T-helper 2 cell treated with Interferon-gamma antibody and Interleukin-4, amounts not matched to agents 5 μg/mL and 100 μg/mL, for 36 hours (primary cell): ENCODE measurements at regions not wholly inside any gene's neighbourhood (a gene's known extent, or its start where the extent isn't known, plus 50 kb on each side); places are given as distances from the start of the nearest gene placed in this dataset.

Experiments used
- DNase-seq: peaks from one replicate; pipeline ENCODE4 v3.0.0; 2021; ENCODE audit warnings: low spot score
- H3K27ac Mint-ChIP-seq: one replicate; pipeline ENCODE4 v1.8.0; 2021; ENCODE audit warnings: mild to moderate bottlenecking, mixed read lengths
- H3K27me3 Mint-ChIP-seq: one replicate; pipeline ENCODE4 v1.8.0; 2021; ENCODE audit warnings: low read depth, mixed read lengths
- H3K36me3 Mint-ChIP-seq: one replicate; pipeline ENCODE4 v1.8.0; 2021; ENCODE audit warnings: low read depth, mixed read lengths
- H3K4me1 Mint-ChIP-seq: one replicate; pipeline ENCODE4 v1.8.0; 2021; ENCODE audit warnings: low read depth, mixed read lengths
- H3K4me3 Mint-ChIP-seq: one replicate; pipeline ENCODE4 v1.8.0; 2022; ENCODE audit warnings: mild to moderate bottlenecking, moderate library complexity, mixed read lengths
- H3K9me3 Mint-ChIP-seq: one replicate; pipeline ENCODE4 v1.8.0; 2021; ENCODE audit warnings: mixed read lengths

DNA sequence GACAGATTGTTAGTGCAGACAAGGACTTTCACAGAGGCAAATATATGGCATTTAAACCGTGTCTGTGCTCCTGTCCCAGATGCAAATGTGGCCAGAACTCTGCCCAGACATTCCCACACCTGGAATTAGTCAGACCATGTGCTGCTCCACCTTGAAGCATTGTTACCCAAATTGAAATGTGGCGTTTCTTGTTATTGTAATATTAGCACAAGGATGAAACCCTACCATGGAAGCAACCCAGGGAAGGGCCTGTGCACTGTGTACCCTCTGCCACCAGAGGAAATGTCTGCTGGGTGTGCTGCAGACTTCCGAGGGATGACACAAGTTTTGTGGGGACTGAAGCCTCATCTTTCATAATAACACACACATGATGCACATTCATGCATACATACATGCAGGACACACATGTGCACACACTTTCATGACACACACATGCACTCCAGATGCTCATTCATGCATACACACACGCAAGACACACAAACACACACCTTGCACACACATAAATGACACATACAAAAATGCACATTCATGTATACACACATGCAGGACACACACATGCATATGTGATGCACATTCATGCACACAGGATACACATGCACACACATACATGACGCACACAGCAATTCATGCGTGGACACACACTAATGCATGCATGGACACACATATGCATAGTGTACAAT lies 133.2 kb upstream of the SNTG2 start:
- H3K4me3 Mint-ChIP-seq: no peak overlapping the region
- no peak for DNase-seq
- no peaks in the 10 kb centered on the region for H3K27me3 Mint-ChIP-seq
- H3K4me1 Mint-ChIP-seq: no peaks in the 10 kb centered on the region
- H3K9me3 Mint-ChIP-seq: no peaks in the 10 kb centered on the region
- no peak overlapping the region for H3K27ac Mint-ChIP-seq
- no peaks in the 10 kb centered on the region for H3K36me3 Mint-ChIP-seq

DNA sequence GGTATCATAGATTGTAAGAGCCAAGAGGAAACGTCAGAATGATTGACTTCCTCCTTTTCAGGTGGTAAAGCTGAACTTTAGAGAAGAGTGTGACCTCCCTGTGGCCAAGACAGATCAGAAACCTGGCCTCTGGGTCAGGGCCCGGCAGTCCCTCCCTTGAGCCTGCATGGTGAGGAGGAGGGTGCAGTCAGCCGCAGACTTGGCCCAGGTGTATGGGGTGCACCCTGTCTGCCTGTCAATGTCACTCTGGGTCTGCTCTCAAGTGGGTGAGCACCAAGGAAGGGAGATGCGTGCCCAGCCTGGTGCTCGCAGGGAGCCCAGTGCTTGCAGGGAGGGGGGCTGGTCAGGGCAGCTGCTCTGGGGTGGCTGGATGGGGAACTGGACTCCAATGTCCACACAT lies 134.4 kb upstream of the SNTG2 start:
- H3K27ac Mint-ChIP-seq: no peak overlapping the region
- H3K27me3 Mint-ChIP-seq: no peaks in the 10 kb centered on the region
- no peak overlapping the region for H3K4me3 Mint-ChIP-seq
- no peaks in the 10 kb centered on the region for H3K9me3 Mint-ChIP-seq
- no peaks in the 10 kb centered on the region for H3K36me3 Mint-ChIP-seq
- no peaks in the 10 kb centered on the region for H3K4me1 Mint-ChIP-seq
- DNase-seq: no peak

DNA sequence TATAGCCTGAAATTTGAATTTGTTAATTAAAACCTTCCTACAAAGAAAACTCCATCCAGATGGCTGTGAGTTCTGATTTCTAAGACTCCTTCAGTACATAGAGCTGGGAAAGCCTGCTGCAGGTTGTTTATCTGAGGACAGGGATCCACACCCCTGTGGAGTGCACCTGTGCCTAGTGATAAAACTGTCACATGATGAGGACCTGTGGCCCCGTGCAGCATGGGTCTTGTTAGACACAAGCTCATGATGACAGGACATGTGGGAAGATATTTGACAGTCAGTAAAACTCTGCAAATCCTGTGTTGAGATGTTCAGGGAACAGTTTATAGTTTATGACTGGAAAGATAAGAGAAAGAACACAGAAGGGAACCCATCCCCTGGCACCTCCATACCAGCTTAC lies 133.2 kb upstream of the TMEM18 start:
- Mint-ChIP-seq H3K4me1 (no peaks in the 10 kb centered on the region), H3K27me3 (no peaks in the 10 kb centered on the region), H3K27ac (no peak overlapping the region), H3K9me3 (no peaks in the 10 kb centered on the region), H3K4me3 (no peak overlapping the region), H3K36me3 (no peaks in the 10 kb centered on the region)
- DNase-seq: no peak

DNA sequence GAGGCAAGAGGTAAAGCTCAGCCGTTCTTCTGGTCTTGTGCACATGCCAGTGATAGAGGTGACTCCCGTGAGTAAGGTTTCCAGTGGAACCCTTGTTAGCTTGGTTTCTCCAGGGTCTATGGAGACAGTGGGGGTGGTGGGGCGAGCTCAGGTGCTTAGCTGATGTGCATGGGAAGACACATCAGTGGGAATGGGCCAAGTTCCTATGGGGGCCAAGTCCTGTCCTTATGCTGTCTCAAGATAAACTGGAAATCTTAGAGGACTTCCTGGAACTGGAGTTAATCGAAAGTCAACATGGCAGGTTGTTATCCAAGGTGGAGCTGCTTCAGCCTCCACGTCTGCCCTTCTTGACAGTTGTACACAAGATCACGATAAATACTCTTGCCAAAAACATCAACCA lies 130.1 kb upstream of the TMEM18 start:
- no peak for DNase-seq
- no peaks in the 10 kb centered on the region for H3K27me3 Mint-ChIP-seq
- no peaks in the 10 kb centered on the region for H3K36me3 Mint-ChIP-seq
- H3K27ac Mint-ChIP-seq: no peak overlapping the region
- H3K4me3 Mint-ChIP-seq: no peak overlapping the region
- no peaks in the 10 kb centered on the region for H3K4me1 Mint-ChIP-seq
- H3K9me3 Mint-ChIP-seq: no peaks in the 10 kb centered on the region

DNA sequence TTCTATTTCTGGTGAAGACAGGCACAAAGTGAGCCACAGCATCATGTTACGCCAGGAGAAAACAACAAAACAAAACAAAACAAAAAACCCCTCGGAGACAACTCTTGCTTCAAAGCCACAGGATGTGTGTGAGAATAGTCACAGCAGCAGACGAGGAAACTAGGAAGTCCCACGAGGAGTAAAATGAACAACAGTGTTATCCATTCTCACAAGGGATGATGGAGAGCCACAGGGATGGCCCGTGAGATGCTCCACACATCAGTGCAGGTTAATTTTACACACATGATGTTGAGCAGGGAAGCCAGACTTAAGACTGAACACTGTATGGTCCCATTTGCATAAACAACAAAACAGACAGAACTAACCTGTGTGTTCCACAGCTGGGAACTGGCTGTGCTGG lies 128.5 kb upstream of the TMEM18 start:
- no peak for DNase-seq
- no peak overlapping the region for H3K27ac Mint-ChIP-seq
- no peaks in the 10 kb centered on the region for H3K4me1 Mint-ChIP-seq
- H3K36me3 Mint-ChIP-seq: no peaks in the 10 kb centered on the region
- no peaks in the 10 kb centered on the region for H3K9me3 Mint-ChIP-seq
- H3K4me3 Mint-ChIP-seq: no peak overlapping the region
- no peaks in the 10 kb centered on the region for H3K27me3 Mint-ChIP-seq

DNA sequence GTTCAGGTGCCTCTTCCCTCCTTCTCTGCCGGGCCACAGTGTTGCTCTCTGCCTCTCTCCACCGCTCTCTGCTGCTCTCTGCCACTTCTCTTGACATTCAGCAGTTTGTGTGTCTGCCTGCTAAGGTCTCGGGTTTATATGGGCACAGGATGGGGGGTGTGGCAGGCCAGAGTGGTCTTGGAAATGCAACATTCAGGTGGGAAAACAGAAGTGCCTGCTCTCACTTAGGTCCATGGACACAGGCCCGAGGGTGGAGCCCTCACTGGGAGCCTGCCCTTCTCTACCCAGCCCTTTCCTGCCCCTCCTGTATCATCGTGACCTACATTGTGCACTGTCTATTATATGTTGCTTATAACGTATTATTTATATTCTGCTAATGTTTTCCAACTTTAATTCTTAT lies 120.8 kb upstream of the TMEM18 start:
- H3K27me3 Mint-ChIP-seq: no peaks in the 10 kb centered on the region
- no peaks in the 10 kb centered on the region for H3K36me3 Mint-ChIP-seq
- no peak for DNase-seq
- H3K27ac Mint-ChIP-seq: no peak overlapping the region
- H3K9me3 Mint-ChIP-seq: no peaks in the 10 kb centered on the region
- H3K4me1 Mint-ChIP-seq: no peaks in the 10 kb centered on the region
- no peak overlapping the region for H3K4me3 Mint-ChIP-seq

DNA sequence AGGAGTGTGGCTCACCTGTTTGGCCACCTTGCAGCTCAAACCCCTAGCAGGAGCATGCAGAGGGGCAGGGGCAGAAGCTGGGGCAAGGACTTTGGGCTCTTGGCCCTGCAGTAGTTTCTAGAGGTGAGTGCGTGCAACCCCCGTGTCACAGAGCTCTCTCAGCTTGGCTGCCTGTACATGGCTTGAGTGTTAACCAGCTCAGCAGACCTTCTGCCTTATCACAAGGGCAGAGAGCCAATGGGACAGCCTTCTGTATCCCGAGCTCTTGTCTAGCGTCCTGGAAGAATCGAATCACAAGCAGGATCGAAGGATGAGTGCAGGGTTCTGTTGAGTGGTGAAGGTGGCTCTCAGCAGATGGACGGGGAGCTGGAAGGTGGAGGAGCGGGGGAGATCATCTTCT lies 120.3 kb upstream of the TMEM18 start:
- Mint-ChIP-seq H3K4me1 (no peaks in the 10 kb centered on the region), H3K4me3 (no peak overlapping the region), H3K9me3 (no peaks in the 10 kb centered on the region), H3K27ac (no peak overlapping the region), H3K27me3 (no peaks in the 10 kb centered on the region), H3K36me3 (no peaks in the 10 kb centered on the region)
- DNase-seq: no peak

DNA sequence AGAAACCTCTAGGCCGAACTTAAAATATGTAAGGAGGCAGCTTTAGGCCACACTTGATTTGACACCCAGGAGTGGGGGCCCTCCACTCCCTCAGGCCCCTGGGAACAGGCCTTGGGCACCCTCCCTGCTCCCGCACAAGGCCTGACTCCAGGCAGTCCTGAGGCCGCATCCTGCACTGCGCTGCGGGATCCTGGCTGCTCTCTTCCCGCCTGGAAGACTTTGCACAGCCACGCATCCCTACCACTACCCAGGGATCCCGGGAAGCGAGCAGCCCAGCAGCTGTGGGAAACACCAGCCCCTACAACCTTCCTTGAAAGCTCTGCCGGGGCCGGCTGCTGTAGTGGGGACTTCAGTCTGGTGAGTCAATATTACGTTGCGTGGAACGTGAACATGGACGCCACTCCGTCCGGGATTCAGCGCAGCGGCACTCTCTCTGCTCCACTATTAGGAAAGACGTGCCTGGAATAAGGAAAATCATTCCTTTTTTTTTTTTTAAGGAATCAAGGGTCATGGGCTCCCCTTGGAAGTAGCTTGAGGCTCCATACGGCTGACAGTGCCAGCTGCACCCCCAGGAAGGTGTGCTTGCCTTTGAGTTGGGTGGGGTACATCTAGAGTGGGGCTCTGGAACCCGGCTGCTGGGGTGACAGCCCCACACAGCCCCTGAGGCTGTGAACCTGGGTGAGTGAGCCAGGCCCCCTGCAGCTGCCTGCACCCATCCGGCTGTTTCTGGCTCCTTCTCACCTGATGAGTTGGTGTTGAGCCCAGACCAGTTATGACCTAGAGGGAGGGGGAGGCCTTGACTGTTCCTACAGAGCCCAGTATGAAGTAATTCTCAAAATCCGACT lies 119.2 kb upstream of the TMEM18 start:
- no peak for DNase-seq
- no peaks in the 10 kb centered on the region for H3K4me1 Mint-ChIP-seq
- H3K27me3 Mint-ChIP-seq: no peaks in the 10 kb centered on the region
- H3K27ac Mint-ChIP-seq: no peak overlapping the region
- no peaks in the 10 kb centered on the region for H3K36me3 Mint-ChIP-seq
- H3K4me3 Mint-ChIP-seq: no peak overlapping the region
- H3K9me3 Mint-ChIP-seq: no peaks in the 10 kb centered on the region

DNA sequence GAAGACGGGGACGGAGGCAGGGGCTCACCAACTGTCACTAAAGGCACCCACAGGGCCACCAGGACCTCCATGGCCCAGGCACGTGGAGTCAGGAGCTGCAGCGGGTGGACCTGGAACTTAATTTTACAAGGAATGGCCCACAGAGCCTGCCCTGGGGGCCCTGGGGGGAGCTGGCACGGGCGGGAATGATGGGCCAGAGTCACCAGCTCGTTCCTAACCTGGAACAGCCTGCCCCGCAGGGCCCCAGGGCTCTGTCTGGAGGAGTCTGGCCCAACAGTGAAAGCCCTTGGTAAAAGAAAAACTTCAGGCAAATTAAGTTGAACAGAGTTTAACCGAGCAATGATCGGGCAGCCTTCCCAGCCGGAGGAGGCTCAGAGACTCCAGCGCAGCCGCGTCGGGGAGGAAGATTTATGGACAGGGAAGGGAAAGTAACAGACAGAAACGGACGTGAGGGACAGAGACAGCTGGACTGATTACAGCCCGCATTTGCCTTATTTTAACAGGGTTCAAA lies 118.4 kb upstream of the TMEM18 start:
- Mint-ChIP-seq H3K27ac (no peak overlapping the region), H3K27me3 (no peaks in the 10 kb centered on the region), H3K36me3 (no peaks in the 10 kb centered on the region), H3K9me3 (no peaks in the 10 kb centered on the region), H3K4me1 (no peaks in the 10 kb centered on the region), H3K4me3 (no peak overlapping the region)
- DNase-seq: no peak

DNA sequence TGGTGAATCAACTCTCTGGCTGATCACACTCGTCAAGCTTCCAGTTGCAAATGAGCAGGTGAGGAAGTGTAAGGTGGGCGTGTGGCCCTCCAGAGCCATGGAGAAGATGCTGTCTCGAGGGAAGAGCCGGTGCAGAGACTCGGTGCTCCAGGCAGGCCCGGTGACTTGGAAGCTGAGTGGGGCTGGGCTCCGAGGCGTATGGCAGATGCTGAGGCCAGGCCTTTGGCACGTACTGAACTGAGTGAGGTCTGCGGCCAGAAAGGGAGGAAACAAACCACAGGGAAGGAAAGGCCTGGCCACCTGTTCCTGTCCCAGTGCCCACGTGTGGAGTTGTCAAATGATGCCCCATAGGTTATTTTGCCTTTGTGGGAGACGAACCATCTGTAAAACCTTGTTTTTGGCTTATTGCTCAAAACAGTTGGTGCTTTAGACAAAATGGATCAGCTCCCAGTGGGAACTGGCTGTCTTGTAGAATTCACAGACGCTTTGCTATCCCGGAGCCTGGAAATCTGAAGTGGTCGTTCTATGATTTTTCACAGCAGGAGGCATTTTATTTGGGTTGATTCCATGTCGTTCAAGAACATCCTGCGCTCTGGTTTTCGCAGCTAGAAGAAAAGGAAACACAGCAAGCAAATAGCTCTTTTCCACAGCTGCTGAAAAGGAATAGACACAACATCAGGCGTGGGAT lies 117.5 kb upstream of the TMEM18 start:
- Mint-ChIP-seq H3K4me1 (no peaks in the 10 kb centered on the region), H3K9me3 (no peaks in the 10 kb centered on the region), H3K27me3 (no peaks in the 10 kb centered on the region), H3K4me3 (no peak overlapping the region), H3K27ac (no peak overlapping the region), H3K36me3 (no peaks in the 10 kb centered on the region)
- no peak for DNase-seq

DNA sequence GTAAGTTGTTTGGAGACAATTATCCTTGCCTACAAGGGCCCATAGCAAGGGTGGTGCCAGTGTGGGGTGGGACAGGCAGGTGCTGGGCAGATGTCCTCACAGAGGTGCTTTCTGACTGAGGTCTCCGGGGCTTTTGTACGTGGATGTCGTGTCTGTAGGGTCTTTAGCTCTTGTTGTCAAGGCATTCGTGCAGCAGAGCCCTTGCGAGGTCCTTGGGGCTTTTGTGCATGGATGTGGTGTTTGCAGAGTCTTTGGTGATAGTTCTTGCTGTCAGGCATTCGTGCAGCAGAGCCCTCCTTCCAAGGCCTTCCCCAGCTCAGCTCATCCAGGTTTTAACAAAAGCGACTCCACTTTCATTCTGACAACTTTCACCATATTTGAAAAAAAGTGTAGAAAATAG lies 116.0 kb upstream of the TMEM18 start:
- Mint-ChIP-seq H3K36me3 (no peaks in the 10 kb centered on the region), H3K4me3 (no peak overlapping the region), H3K27me3 (no peaks in the 10 kb centered on the region), H3K4me1 (no peaks in the 10 kb centered on the region), H3K27ac (no peak overlapping the region), H3K9me3 (no peaks in the 10 kb centered on the region)
- DNase-seq: no peak

DNA sequence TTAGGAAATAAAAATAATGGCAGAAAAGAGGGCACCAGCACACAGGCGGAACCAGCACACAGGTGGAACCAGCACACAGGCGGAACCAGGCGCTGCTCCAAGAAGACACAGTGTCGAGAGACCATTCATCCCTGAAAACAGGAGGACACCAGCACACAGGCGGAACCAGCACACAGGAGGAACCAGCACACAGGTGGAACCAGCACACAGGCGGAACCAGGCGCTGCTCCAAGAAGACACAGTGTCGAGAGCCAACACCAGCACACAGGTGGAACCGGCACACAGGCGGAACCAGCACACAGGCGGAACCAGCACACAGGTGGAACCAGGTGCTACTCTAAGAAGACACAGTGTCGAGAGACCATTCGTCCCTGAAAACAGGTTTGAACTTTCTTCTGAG lies 115.5 kb upstream of the TMEM18 start:
- Mint-ChIP-seq H3K4me1 (no peaks in the 10 kb centered on the region), H3K36me3 (no peaks in the 10 kb centered on the region), H3K27ac (no peak overlapping the region), H3K27me3 (no peaks in the 10 kb centered on the region), H3K4me3 (no peak overlapping the region), H3K9me3 (no peaks in the 10 kb centered on the region)
- no peak for DNase-seq

DNA sequence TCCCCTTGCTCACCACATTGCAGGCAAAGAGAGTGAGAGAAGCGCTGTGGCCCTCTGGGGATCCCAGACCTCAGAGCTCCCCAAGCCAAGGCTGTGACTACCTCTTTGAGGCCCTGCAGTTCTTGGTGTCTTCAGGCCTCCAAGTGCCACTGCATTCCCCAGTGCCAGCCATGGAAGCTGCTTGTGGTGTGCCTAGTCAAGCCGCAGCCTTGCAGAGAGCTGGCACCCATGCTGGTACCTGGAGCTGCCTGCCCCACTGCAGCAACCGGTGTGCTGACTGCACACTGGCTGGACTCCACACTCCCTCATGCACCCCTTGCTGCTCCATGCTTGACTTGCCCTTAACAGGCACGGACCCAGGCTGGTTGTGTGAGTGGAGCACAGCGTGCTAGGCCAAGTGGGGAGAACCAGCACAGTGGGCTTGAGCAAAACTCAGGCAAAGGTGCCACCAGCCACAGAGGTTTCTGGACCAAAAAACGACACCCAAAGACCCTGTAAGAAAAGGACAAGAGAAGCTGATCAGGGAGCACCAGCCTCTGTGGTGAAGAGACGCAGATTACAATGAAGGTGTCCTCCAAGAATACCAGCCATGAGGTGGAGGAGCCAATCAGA lies 113.5 kb upstream of the TMEM18 start:
- Mint-ChIP-seq H3K4me1 (no peaks in the 10 kb centered on the region), H3K27me3 (no peaks in the 10 kb centered on the region), H3K27ac (no peak overlapping the region), H3K9me3 (no peaks in the 10 kb centered on the region), H3K36me3 (no peaks in the 10 kb centered on the region), H3K4me3 (no peak overlapping the region)
- DNase-seq: no peak

DNA sequence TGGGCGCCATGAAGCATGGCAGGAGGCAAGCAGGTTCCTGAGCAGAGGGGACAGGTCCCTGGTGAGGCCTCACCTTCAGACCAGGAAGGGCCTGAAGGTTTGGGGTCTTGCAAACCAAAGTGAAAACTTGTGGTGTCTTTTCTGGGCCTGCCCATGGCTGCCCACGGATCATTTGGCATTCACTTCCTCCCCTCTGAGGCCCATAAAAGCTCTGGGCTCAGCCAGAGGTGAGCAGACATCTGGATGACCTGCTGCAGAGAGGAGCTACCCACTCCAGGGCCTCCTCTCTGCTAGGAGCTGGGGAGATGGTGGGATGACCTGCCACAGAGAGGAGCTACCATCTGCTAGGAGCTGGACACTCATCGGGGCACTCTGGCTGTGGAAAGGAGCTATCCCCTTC lies 112.9 kb upstream of the TMEM18 start:
- Mint-ChIP-seq H3K36me3 (no peaks in the 10 kb centered on the region), H3K9me3 (no peaks in the 10 kb centered on the region), H3K4me3 (no peak overlapping the region), H3K4me1 (no peaks in the 10 kb centered on the region), H3K27ac (no peak overlapping the region), H3K27me3 (no peaks in the 10 kb centered on the region)
- no peak for DNase-seq
